ENCODE measurements at regions not wholly inside any gene's neighbourhood (a gene's known extent, or its start where the extent isn't known, plus 50 kb on each side); places are given as distances from the start of the nearest gene placed in this dataset.

- no peak for DNase-seq (ENCODE audit: low read depth)
- no peak for TF ChIP-seq CTCF (IDR thresholded peaks at IDR 0.05; ENCODE audit: control insufficient read depth, extremely low read depth, insufficient read depth)
- H3K4me3 ChIP-seq (ENCODE audit: low read depth, low read length): no peak overlapping the region
Observed at GRCh38 chr2:16126517-16127275, 186.3 kb downstream of the MYCN start.

- no peak for TF ChIP-seq CTCF (IDR thresholded peaks at IDR 0.05; ENCODE audit: control insufficient read depth, extremely low read depth, insufficient read depth)
- no peak for DNase-seq (ENCODE audit: low read depth)
- H3K4me3 ChIP-seq (ENCODE audit: low read depth, low read length): no peak overlapping the region
Observed at GRCh38 chr2:16125614-16126516, 185.5 kb downstream of the MYCN start.

GRCh38 chr2:16124881-16125613 is 184.7 kb downstream of the MYCN start:
- no peak overlapping the region for H3K4me3 ChIP-seq (ENCODE audit: low read depth, low read length)
- no peak for TF ChIP-seq CTCF (IDR thresholded peaks at IDR 0.05; ENCODE audit: control insufficient read depth, extremely low read depth, insufficient read depth)
- no peak for DNase-seq (ENCODE audit: low read depth)

GRCh38 chr2:16123856-16124780 is 183.8 kb downstream of the MYCN start:
- TF ChIP-seq CTCF (IDR thresholded peaks at IDR 0.05; ENCODE audit: control insufficient read depth, extremely low read depth, insufficient read depth): no peak
- no peak overlapping the region for H3K4me3 ChIP-seq (ENCODE audit: low read depth, low read length)
- no peak for DNase-seq (ENCODE audit: low read depth)

GRCh38 chr2:16123421-16123820 is 183.1 kb downstream of the MYCN start:
- DNase-seq (ENCODE audit: low read depth): no peak
- TF ChIP-seq CTCF (IDR thresholded peaks at IDR 0.05; ENCODE audit: control insufficient read depth, extremely low read depth, insufficient read depth): no peak
- no peak overlapping the region for H3K4me3 ChIP-seq (ENCODE audit: low read depth, low read length)

GRCh38 chr2:16122556-16122955 is 182.2 kb downstream of the MYCN start:
- no peak for TF ChIP-seq CTCF (IDR thresholded peaks at IDR 0.05; ENCODE audit: control insufficient read depth, extremely low read depth, insufficient read depth)
- no peak for DNase-seq (ENCODE audit: low read depth)
- no peak overlapping the region for H3K4me3 ChIP-seq (ENCODE audit: low read depth, low read length)

Data from LNCaP clone FGC (cell line).